ENCODE measurements at regions not wholly inside any gene's neighbourhood (a gene's known extent, or its start where the extent isn't known, plus 50 kb on each side); places are given as distances from the start of the nearest gene placed in this dataset.

GRCh38 chr3:148006508-148006907 is 597.3 kb downstream of the ZIC1 start:
- Histone ChIP-seq H4K91ac (ENCODE audit: insufficient read depth, low read depth, low read length) (no peak overlapping the region), H3K9ac (ENCODE audit: low read depth, low read length) (no peak overlapping the region), H3K9me1 (ENCODE audit: insufficient read depth, low read length) (no peaks in the 10 kb centered on the region), H2BK5ac (ENCODE audit: low read depth, low read length, poor library complexity, severe bottlenecking) (no peak overlapping the region), H4K20me1 (ENCODE audit: insufficient read depth, low read length) (no peaks in the 10 kb centered on the region), H3K56ac (ENCODE audit: extremely low read depth, insufficient read depth, low read length) (no peak overlapping the region), H3K4me1 (ENCODE audit: control insufficient read depth, insufficient read depth, low read length) (no peaks in the 10 kb centered on the region), H3K27me3 (ENCODE audit: control insufficient read depth, insufficient read depth, low read length) (no peaks in the 10 kb centered on the region), H3K9me3 (ENCODE audit: control insufficient read depth, insufficient read depth, low read length) (no peaks in the 10 kb centered on the region), H3K27ac (ENCODE audit: insufficient read depth, low read length) (no peak overlapping the region), H2AFZ (replicated peaks; ENCODE audit: low read length, poor library complexity) (no peak overlapping the region), H2AK5ac (ENCODE audit: low read depth, low read length) (no peak overlapping the region), H3K4me3 (ENCODE audit: insufficient read depth, low read depth, low read length) (no peak overlapping the region), H3K36me3 (ENCODE audit: control insufficient read depth, insufficient read depth, low read length) (no peaks in the 10 kb centered on the region), H3K4ac (ENCODE audit: low read depth, low read length) (no peak overlapping the region), H3K79me1 (ENCODE audit: low read depth in 1 of 2, low read length in 2 of 2) (no peaks in the 10 kb centered on the region), H3K4me2 (ENCODE audit: low read depth, low read length) (no peak overlapping the region), H3K18ac (ENCODE audit: low read depth, low read length) (no peak overlapping the region), H2BK20ac (ENCODE audit: low read depth, low read length) (no peak overlapping the region), H4K5ac (ENCODE audit: low read depth, low read length) (no peak overlapping the region), H2BK15ac (ENCODE audit: low read depth, low read length) (no peak overlapping the region), H3K14ac (replicated peaks; ENCODE audit: low read depth, low read length) (no peak overlapping the region), H2AK9ac (replicated peaks; ENCODE audit: low read depth, low read length, poor library complexity) (no peak overlapping the region), H2BK120ac (ENCODE audit: low read depth, low read length) (no peak overlapping the region), H4K8ac (ENCODE audit: low read depth in 2 of 2, low read length in 2 of 2) (no peak overlapping the region), H3K23ac (ENCODE audit: low read depth, low read length) (no peak overlapping the region)
- DNase-seq (peak; percentile 58), ATAC-seq (ENCODE audit: low read depth) (peak; percentile 24)
- POLR2A ChIA-PET (ENCODE audit: unreplicated experiment), result no interaction called here
- no TSS peak for BruUV-seq (replicated peaks)
- TF ChIP-seq, protein P1, sequence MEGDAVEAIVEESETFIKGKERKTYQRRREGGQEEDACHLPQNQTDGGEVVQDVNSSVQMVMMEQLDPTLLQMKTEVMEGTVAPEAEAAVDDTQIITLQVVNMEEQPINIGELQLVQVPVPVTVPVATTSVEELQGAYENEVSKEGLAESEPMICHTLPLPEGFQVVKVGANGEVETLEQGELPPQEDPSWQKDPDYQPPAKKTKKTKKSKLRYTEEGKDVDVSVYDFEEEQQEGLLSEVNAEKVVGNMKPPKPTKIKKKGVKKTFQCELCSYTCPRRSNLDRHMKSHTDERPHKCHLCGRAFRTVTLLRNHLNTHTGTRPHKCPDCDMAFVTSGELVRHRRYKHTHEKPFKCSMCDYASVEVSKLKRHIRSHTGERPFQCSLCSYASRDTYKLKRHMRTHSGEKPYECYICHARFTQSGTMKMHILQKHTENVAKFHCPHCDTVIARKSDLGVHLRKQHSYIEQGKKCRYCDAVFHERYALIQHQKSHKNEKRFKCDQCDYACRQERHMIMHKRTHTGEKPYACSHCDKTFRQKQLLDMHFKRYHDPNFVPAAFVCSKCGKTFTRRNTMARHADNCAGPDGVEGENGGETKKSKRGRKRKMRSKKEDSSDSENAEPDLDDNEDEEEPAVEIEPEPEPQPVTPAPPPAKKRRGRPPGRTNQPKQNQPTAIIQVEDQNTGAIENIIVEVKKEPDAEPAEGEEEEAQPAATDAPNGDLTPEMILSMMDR (conservative IDR thresholded peaks at IDR 0.05; ENCODE audit: low read depth, low read length), result no peak
- TF ChIP-seq, protein P2, sequence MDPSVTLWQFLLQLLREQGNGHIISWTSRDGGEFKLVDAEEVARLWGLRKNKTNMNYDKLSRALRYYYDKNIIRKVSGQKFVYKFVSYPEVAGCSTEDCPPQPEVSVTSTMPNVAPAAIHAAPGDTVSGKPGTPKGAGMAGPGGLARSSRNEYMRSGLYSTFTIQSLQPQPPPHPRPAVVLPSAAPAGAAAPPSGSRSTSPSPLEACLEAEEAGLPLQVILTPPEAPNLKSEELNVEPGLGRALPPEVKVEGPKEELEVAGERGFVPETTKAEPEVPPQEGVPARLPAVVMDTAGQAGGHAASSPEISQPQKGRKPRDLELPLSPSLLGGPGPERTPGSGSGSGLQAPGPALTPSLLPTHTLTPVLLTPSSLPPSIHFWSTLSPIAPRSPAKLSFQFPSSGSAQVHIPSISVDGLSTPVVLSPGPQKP (IDR thresholded peaks at IDR 0.05; ENCODE audit: borderline replicate concordance, low read depth, low read length), result no peak
- TF ChIP-seq MXI1 (IDR thresholded peaks at IDR 0.05; ENCODE audit: borderline replicate concordance, low read depth, low read length) (no peak), MAZ (IDR thresholded peaks at IDR 0.05; ENCODE audit: borderline replicate concordance, low read depth, low read length) (no peak), RCOR1 (IDR thresholded peaks at IDR 0.05; ENCODE audit: insufficient replicate concordance, low read length) (no peak)
- in situ Hi-C loops (cut with MboI; ENCODE audit: low sequenced_read_pairs), result no loop called here
- dilution Hi-C loops (cut with HindIII; ENCODE audit: low sequenced_read_pairs, unreplicated experiment), result no loop called here
- CTCF ChIA-PET, result no interaction called here
- intact Hi-C loops (cut with micrococcal nuclease), result no loop called here

All from IMR-90 (cell line).